NCI-H526 treated with DMSO at 0.1 percent for 48 hours (cell line): ENCODE measurements at regions not wholly inside any gene's neighbourhood (a gene's known extent, or its start where the extent isn't known, plus 50 kb on each side); places are given as distances from the start of the nearest gene placed in this dataset.
"Not testable (repeated sequence)": the region's sequence is repeated elsewhere in the genome, so short reads cannot be mapped to it uniquely, and the experiment has no call there.

Experiments
- DNase-seq: peaks from one replicate; lab custom pipeline; 2025; lab: John Stamatoyannopoulos, UW

GRCh38 chr14:61602003-61602732 lies 93.1 kb upstream of the HIF1A start:
- peak; percentile 79 for DNase-seq

- DNase-seq: peak; percentile 88
Observed at GRCh38 chr14:61602733-61603077, 92.6 kb upstream of the HIF1A start.

GRCh38 chr14:61603736-61604135 lies 91.6 kb upstream of the HIF1A start:
- DNase-seq: no peak

- DNase-seq: no peak
Observed at GRCh38 chr14:61607570-61608244, 87.6 kb upstream of the HIF1A start.

GRCh38 chr14:61608245-61609165 lies 86.8 kb upstream of the HIF1A start:
- DNase-seq: peak; percentile 75

- no peak for DNase-seq
Observed at GRCh38 chr14:61609191-61609843, 86.0 kb upstream of the HIF1A start.

GRCh38 chr14:61609884-61610283 lies 85.4 kb upstream of the HIF1A start:
- DNase-seq: no peak

GRCh38 chr14:61610900-61611299 lies 84.4 kb upstream of the HIF1A start:
- no peak for DNase-seq

- DNase-seq: no peak
Observed at GRCh38 chr14:61611880-61612630, 83.3 kb upstream of the HIF1A start.

GRCh38 chr14:61613006-61613405 lies 82.3 kb upstream of the HIF1A start:
- not testable (repeated sequence) for DNase-seq

- DNase-seq: no peak
Observed at GRCh38 chr14:61614693-61615092, 80.6 kb upstream of the HIF1A start.

GRCh38 chr14:61615743-61616523 lies 79.4 kb upstream of the HIF1A start:
- DNase-seq: no peak

GRCh38 chr14:61616524-61617185 lies 78.7 kb upstream of the HIF1A start:
- no peak for DNase-seq

GRCh38 chr14:61618448-61618847 lies 76.9 kb upstream of the HIF1A start:
- DNase-seq: no peak

- DNase-seq: no peak
Observed at GRCh38 chr14:61619494-61619893, 75.8 kb upstream of the HIF1A start.

- no peak for DNase-seq
Observed at GRCh38 chr14:61620130-61620946, 75.0 kb upstream of the HIF1A start.

- no peak for DNase-seq
Observed at GRCh38 chr14:61621444-61621843, 73.9 kb upstream of the HIF1A start.

- DNase-seq: no peak
Observed at GRCh38 chr14:61622051-61622450, 73.3 kb upstream of the HIF1A start.

GRCh38 chr14:61623927-61624326 lies 71.4 kb upstream of the HIF1A start:
- DNase-seq: no peak
